Amygdala (tissue), 56 donors: ENCODE measurements at regions not wholly inside any gene's neighbourhood (a gene's known extent, or its start where the extent isn't known, plus 50 kb on each side); places are given as distances from the start of the nearest gene placed in this dataset.
"Not testable (repeated sequence)": the region's sequence is repeated elsewhere in the genome, so short reads cannot be mapped to it uniquely, and the experiment has no call there.

ENCODE experiments used
- DNase-seq, 56 donors: peaks; one replicate each; lab custom pipeline; 2025; lab: John Stamatoyannopoulos, UW

DNA sequence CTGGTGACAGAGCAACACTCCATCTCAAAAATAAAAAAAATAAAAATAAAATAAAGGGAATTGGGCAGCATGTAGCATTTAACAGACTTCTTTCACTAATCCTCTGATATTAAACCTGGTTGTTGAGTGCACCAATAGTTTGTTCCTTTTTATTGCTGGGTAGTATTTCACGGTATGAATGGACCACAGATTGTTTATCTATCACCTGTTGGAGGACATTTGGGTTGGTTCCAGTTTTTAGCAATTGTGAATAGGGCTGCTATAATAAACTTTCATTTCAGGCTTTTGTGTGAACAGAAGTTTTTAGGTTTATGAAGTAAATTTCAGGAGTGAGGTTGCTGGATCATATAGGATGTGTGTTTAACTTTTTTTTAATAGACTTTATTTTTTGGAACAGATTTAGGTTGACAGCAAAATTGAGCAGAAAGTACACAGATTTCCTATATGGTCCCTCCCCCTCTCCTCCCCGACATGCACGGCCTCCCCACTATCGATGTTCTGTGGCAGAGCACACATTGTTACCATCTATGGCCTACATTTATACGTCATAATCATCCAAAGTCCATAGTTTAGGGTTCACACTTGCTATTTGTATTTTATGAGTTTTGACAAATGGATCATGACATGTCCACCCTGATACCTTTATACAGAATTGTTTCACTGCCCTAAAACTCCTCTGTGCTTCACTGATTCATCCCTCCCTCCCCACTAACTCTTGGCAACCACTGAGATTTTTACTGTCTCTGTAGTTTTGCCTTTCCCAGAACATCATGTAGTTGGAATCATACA is 66.1 kb upstream of the TMPRSS2 start:
- DNase-seq: no peak

GRCh38 chr21:41571938-41572510 is 64.1 kb upstream of the TMPRSS2 start:
- no peak for DNase-seq

DNA sequence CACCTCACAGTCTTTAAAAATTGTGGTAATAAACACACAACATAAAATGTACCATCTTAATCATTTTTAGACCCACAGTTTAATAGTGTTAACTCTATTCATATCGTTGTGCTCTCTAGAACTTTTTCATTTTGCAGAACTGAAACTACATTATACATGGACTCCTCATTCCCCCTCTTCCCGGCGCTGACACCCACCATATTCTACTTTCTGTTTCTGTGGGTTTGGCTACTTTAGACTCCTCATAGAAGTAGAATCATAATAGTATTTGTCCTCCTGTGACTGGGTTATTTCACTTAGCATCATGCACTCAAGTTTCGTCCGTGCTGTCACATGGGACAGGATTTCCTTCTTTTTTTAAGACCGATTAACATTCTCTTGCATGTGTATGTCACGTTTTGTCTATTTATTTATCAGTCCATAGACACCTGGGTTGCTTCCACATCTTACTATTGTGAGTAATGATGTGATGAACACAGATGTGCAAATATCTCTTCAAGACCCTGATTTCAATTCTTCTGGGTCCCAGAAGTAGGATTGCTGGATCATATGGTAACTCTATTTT is 62.9 kb upstream of the TMPRSS2 start:
- no peak for DNase-seq

DNA sequence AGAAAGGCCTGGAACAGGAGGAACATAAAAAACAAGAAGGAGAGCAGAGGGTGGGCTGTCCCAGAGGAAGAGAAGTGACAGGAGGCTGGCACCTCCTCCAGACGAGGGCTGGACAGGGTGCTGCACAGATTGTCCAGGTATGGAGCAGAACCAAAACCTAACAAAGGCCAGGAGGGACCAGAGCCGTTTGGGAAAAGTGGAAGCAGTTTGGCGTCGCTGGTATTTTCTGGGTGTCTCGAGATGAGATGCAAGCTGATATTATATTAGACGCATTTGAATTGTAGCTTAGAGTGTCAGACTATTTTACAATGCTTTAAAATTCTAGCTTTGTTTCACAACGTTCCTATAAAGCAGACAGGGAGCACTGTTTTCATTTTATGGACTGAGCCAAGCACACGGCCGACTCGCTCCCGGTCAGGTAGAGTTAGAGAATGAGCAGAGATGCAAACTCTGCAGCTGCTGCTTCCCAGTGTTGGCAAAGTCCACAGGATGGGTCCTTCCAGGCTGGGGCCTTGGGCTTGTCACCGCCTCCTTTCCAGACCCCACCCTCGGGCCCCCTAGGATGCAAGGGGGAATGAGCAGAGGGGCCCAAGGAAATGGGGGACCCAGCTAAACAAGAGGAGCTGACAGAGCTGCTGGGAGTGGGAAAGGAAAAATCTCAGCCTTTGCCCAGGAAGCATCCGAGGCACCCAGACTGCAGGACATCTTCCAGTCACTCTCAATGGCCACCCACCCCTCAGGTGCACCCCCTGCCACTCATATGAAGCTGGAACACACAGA is 60.8 kb upstream of the TMPRSS2 start:
- no peak for DNase-seq

DNA sequence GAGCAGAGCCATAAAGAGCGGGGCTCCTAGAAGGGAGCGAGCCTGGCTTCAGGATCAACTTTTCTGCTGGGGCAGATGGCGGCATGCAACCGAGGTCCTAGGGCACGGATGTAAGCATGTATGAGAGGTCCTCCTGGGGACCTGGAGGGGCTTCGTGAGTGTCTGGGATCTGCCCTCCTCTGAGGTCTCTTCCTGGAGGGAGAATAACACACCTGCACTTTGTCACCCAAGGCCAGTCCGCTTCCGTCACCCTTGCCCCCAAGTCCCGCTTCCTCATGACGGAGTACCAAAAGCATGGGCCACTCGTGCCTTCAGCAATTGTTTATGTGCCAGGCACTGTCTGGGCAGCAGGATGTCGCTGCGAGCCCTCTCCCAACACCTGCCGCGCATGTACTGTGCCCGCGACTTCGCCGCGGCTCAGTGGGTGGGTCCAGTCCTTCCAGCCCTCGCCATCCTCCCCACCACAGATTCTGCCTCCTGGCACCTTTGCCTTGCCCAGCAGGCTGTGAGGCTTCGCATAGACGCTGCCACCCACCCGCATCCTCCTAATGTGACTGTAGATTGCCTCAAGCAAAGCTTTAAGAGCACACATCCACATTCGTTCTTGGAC is 60.0 kb upstream of the TMPRSS2 start:
- DNase-seq: no peak

DNA sequence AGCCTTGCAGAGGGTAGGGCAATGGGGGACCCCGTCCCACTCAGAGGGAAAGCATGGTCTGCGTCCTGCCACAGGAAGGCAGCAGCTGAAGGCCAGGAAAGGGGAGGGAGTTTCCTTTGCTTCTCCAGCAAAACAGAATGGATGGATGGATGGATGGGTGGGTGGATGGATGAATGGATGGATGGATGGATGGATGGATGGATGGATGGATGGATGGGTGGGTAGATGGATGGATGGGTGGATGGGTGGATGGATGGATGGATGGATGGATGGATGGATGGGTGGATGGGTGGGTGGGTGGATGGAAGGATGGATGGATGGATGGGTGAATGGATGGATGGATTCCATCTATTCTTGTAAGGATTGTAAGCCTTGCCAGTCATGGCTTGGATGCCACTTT is 59.3 kb upstream of the TMPRSS2 start:
- DNase-seq: not testable (repeated sequence)

- no peak for DNase-seq
Measured at GRCh38 chr21:41566500-41567014, 58.6 kb upstream of the TMPRSS2 start.

GRCh38 chr21:41565550-41565949 is 57.6 kb upstream of the TMPRSS2 start:
- DNase-seq: no peak

DNA sequence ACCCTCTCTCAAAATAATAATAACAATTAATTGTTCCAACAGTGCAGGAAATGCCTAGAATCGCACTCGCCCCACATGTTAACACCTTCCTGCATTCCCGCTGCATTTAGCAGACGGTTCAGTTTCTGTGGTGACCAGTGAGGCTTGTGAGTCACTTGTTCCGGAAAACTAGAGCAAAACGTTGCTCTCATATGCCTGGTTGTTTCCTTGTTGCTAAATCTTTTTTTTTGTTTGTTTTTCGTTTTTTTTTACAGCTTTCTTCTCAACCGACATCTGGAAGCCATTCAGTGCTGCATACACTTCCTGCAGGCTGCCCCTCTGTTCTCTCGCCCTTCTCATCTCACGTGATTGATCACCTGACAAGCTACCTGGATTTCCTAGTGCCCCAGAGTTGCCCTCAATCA is 56.9 kb upstream of the TMPRSS2 start:
- no peak for DNase-seq

GRCh38 chr21:41562101-41563000 is 54.4 kb upstream of the TMPRSS2 start:
- DNase-seq: no peak

DNA sequence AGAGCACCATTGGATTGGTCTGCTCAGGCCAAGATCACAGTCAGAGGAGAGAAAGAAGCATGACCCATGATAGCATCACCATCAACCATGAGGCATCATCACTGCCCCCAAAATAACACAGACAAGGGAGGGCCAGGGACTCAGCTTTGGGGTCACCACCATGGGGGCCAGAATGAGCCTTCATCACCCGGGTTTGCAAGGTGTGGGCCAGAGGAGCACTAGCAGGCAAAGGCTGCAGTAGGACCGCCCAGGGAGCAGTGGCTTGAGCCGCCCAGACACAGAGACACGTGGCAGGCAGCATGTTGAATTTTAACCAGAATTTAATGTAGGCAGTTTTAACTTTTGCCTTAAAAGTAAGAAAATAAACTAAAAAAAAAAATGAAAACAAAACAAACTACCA is 53.7 kb upstream of the TMPRSS2 start:
- no peak for DNase-seq

GRCh38 chr21:41560661-41561158 is 52.8 kb upstream of the TMPRSS2 start:
- DNase-seq: no peak

DNA sequence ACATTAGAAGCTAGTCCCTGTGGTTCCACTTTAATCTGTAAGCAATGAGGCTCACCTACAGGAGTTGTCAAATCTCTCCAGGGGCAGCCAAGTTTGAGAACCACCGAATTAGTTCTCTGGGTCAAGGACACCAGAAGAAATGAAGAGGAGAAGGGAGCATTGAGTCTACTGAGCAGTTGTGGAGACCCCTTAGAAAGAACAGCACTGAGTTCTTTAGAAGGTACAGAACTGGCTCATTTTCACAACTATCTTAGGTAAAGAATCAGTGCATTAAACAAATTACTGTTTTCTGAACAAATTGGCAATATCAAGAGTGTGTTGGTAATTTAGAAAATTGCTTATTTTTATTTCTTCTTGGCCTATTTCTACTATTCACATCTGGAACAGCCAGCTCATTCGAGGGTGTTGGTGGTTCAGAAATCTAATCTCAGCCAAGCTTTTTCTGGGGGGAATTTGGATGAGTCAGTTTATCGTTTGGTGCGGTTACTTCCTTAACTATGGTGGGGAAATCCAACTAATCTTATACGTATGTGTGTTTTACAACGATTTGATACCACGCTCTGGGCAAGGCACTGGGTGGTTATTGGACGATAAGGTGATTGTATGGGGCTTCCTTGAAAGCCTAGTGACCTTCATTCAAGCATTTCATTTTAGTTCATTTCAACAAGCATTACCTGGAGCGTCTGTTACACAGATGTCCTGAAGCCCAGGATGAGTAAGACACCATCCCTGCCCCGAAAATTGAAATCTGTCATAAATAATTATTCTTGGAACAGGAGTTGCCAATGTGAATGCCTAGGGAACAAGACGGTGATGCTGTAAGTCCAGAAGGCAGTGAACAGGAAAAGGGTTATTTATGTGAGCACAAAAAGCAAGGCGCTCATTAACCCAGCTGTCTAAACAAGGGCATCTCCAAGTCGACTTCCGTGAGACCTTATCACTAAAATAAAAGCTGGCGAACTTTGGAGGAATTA is 52.0 kb upstream of the TMPRSS2 start:
- no peak for DNase-seq

DNA sequence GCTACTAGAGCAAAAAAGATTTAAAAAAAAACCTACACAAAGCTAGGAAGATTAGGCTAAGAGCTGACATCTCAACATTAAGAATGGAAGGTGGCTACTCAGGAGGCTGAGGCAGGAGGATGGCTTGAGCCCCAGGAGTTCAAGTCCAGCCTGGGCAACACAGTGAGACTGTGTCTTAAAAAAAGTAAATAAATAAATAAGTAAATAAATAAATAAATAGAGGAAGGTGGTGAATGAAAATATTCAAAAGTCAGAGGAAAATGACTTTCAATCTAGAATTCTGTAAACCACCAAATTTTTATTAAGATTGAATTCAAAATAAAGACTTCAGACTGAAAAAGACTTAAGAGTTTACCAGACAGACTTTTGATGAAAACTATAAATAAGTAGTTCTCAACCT is 50.9 kb upstream of the TMPRSS2 start:
- DNase-seq: no peak

DNA sequence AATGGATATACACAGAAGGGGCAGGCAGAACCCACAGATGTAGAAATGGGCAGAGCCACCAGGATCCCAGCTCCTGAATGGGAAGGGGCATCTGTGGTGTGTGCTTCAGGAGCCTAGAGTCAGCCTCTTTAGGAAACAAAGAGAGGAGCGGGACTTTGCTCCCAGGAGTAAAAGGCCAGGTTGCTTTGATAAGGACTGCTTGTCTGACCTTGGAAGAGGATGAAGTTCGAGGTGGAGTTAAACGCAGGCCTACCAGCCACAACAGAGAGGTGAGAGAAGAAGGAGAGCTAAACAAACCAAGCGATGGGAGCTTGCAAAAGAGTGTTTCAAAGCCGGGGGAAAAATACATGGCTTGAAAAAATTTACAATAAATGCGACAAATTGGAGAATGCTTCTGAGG is 49.9 kb upstream of the TMPRSS2 start:
- no peak for DNase-seq
